Hepatic stellate cell (primary cell): ENCODE measurements at regions not wholly inside any gene's neighbourhood (a gene's known extent, or its start where the extent isn't known, plus 50 kb on each side); places are given as distances from the start of the nearest gene placed in this dataset.
A peak's percentile ranks its signal among the peaks of the same experiment; 100 is the strongest.

Source experiments
- DNase-seq: peaks from one replicate; pipeline ENCODE4 v3.0.0; 2011; ENCODE audit warnings: low spot score

DNA sequence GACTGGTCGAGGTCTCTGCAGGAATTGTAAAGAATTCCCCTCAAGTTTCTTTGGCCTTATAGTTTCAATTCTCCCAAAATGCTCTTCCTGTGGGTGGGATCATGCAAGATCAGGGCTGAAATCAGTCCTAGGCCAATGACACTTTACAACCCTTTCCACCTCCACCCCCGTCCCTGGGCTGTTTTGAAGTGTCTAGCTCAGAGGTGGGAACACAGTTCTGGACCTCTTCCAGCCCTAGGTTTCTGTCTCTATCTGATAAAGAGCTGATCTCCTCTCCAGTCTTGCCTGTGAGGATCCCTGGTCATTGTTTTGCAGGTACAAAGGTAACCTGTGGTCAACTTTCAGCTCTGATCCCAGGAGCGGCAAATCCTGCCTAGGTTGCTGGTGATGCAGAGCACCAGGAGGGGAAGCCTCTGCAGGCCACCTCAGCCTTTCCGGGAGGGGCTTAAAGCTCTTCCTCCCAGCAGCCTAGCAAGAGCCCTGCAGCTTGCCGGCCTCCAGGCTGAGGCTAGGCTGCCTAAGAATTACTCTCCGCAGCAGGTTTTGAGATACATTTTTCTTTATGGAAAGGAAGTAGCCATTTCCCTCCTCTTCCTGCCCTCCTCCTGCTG lies 69.8 kb upstream of the WIPF1 start:
- DNase-seq: no peak

DNA sequence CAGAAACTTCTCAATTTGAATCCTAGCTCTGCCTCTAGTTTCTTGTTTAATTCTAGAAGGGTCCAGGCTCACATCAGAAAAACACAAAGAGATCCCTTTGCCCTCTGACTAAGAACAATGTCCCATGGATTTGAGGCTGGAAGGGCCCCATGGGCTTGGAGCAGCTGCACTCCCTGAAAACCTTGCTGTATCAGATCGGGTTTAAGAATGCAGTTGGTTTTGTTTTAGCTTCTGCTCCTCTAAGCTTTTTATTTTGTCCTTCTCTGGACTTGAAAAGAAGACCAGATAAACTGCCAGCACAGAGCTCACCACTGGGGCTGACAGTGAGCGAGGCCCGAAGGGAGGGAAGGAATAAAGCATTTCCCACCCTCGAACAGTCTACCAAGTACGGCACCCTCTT lies 69.2 kb upstream of the WIPF1 start:
- DNase-seq: no peak

DNA sequence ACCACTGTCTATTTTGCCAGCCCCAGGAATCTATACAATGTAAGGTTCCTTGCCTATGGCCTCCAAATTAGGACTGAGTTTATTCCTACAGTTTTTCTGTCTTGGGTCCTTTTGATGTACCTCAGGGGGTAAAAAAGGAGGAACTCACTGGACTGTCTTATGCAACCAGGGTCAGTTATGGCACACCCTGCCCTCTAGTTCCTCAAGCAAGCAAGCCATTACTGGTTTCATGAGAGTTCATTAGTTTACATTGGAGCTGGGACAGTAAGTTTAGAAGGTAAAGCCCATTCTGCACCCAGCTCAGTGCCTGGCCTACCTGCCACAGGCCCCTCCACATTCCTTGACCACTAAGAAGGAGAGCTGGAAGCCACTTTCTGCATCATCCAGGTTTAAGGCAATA lies 68.7 kb upstream of the WIPF1 start:
- DNase-seq: no peak

DNA sequence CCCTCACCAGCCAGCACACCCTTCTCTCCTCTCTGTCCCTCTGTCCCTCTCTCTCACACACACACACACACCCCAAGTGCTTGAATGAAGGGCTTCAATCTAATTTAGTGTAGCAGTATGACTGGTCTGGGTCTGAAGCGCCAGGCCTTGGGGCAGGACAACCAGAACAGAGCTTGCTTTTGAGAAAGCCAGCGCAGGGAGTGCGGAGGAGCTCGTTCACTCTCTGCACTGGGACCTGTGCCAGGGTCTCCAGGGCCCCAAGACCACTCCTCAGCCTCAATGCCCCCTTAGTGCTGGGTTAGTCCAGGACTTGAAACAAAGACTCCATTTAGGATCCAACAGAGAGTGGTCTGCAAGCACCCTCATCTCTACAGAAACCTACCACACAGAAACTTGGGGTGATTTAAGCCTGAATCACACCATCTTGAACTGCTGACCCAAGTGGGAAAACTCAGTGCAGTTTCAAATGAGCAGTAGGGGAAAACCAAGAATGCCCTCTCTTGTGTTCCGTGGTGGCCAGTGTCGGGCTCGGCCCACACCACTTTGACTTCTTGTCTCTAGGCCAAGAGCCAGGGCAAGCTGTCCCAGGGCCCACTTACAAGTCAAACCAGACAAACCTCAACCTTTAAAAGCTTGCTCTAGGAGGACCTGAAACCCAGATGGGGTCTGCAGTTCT lies 66.6 kb upstream of the WIPF1 start:
- DNase-seq: no peak

DNA sequence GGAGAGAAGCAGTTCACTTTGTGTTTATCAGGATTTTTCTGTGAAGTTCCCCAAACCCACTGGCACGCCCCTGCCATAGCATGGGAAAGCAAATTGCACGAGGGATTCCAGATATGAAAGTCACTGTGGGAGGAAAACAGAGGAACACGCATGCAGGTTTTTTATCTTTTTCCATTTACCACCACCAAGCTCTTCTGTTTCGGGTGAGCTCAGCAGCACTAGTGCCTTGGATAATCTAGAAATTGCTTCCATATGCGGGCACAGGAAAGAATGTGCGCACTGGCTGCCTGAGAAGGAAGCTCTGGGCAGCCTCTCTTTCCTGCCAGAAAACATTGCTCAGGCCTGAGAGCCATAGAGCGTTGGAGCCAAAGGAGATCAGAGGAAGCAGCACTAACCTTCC lies 65.9 kb upstream of the WIPF1 start:
- DNase-seq: no peak

DNA sequence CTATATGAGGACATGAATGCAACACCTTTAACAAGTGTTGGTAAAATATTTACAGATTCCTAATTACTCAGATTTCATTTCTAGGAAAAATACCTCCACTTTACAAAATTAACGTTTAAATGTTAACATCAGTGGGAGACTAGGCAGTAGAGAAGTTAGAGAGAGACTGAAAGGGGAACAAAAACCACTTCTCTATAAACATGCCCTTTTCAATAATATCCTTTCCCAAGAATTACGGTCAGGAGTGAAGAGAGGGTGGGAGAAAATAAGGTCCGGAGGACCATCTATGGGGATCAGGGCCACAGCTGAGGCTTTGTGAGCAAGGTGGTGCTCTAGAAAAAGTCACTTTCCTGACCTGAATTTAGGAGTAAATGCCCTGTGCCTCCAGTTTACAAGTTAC lies 65.3 kb upstream of the WIPF1 start:
- no peak for DNase-seq

DNA sequence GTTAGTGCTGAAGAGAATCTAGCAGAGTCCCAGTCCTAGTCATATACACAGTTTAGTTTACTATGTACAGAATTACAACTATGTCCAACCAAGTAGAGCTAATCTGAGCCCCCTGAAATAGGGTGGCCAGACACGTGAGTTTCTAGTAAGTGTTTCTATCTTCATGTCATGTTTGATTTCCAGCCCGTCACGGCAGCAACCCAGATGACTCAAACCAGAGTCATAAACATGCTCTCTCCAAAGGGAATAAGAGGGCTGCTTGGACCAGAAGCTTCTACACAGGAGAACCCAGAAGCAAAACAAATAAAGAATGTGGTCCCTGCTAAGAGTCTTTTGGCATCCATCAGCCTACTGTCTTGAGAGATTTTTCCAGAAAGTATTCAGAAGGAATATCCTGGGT lies 64.9 kb upstream of the WIPF1 start:
- DNase-seq: peak; percentile 69

DNA sequence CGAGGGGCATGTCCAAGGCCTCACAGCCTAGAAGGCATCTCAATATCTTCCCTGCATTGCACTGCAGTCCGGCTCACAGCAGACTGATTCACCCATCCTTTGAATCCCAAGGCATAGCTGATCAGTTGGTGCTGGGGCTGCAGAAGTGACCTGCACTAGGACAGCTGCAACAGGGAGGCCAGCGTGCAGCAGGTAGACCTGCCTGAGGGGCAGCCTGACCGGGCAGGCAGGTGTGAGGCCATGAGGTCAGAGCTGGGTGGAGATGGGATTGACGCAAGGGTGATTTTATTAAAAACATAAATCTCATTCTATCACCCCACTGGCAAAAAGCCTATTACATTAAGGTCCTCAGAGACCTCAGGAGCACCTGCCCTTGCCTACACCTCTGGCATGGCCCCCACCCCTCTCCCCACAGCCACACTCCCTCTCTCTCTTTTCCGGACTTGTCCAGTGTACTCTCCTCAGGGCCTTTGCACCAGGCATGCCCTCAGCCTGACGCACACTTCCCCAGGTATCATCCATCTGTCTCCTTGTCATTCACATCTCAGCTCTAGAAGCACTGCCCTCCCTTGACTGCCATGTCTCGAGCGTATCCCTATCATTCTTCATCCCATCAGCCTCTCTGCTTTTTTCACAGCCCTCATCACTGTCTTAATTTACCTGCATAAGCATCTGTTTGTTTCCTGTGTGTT lies 63.5 kb upstream of the WIPF1 start:
- no peak for DNase-seq

DNA sequence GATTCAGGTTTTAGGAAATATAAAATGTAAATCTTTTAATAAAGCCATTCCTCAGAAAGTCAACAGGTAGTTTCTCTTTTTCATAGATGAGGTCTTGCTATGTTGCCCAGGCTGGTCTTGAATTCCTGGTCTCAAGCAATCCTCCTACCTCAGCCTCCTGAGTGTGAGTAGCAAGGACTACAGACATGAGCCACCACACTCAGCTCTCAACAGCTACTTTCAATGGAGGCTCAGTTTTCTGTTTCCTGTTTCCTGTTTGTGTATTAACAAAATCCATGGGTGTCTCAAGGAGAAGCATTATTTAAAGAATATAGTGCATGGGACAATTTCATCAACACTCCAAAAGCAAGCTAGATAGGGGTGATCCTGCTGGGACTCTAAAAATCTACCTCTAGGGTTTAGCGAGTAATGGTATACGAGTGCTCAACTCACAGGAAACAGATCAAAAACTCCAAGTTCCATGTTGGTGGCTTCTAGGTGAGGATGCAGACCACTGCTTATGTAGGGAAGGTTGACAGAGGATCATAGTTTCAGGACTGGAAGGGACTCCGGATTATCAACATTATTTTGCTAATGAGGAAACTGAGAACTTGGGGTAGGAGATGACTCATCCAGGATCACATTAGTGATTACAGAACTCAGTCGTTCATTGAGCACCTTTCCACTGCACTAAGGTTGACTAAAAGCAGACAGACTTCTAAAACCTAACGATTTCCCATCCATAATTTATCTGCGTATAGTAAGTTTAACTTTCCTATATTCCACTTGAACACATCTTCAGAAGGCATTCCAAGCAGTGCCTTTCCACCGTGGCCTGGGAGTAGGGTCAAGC lies 61.7 kb upstream of the WIPF1 start:
- no peak for DNase-seq

DNA sequence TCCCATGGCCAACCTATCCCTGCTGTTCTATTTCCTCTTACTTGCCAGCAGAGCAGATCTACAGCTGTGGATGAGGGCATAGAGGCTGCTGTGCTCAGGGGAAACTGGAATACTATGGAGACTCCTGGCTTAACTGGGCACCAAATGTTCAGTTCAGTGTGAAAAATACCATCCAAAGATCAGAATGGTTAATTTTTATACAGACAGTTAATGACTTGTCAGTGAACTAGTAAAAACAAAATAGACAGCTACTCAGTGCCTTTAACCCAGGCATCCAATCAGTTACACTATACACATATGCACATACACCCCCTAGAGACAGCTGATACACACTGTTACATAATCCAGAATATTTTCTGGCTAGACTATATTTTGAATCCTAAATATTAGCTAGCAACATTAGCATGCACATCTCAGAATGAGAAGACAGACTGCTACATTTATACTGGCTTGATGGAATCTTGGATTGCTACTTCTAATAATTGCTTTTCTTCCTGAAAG lies 59.1 kb upstream of the WIPF1 start:
- no peak for DNase-seq

DNA sequence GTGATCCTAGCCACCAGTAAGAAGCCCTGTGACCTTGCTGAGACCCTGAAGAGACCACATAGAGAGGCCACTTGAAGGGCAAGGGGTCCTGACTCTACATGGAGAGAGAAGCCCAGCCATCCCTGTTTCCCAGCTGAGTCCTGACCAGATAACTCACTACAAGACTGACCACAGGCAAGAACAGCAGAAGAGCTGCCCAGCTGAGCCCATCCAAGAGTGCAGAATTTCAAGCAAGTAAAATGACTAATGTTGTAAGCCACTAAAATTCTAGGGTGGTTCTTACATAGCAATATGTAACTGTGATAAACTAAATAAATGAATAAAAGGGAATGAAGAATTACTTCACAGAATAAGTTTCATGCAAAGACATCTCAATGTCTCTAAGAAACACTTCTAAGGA lies 58.4 kb upstream of the WIPF1 start:
- no peak for DNase-seq

DNA sequence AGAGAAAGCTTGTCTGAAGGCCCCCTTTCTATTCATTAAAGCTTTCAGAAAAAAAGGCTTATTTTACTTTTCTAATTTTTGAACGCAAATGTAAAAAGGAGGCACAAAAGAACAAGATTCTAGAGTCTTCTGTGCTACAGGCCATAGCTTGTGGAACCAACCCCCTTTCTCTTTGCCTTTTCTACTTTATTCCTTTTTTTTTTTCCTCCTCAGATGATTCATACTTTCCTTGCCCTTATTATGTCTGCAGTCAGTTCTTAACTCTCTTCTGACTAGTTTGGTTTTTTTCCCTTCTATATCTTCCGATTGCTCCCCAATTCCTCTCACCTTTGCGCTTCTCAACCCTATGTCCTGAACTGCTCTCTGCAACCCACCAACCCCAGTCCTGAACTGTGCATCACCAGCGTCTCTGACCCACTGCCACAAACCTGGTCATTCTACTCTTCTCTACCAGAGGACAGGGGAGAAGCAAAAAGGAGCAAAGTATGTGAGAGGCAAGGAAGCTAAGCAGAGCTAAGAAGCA lies 56.9 kb upstream of the WIPF1 start:
- no peak for DNase-seq

DNA sequence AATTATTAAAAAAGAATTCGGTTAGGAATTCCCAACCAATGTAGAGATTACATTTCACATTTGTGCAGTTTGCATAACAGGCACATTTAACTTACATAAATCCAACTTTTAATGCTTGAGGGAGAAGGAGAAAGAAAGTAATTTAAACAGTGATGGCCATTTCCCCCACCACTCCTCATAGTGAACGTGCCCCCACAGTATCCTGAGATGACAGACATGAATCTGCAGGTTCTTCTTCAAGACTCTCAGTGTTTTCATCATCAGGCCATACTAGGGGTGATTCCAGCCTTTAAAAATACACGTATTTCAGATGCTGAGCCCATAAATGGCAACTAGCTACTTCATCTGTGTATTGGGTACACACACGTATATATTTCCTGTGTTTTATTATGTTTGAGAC lies 51.3 kb upstream of the WIPF1 start:
- no peak for DNase-seq
